ENCODE measurements at regions not wholly inside any gene's neighbourhood (a gene's known extent, or its start where the extent isn't known, plus 50 kb on each side); places are given as distances from the start of the nearest gene placed in this dataset.

GRCh38 chr13:84567848-84568247 lies 685.6 kb upstream of the SLITRK1 start:
- DNase-seq (ENCODE audit: low read depth): no peak

- DNase-seq (ENCODE audit: low read depth): no peak
These were observed 684.5 kb upstream of the SLITRK1 start for GRCh38 chr13:84566780-84567179.

- no peak for DNase-seq (ENCODE audit: low read depth)
These were observed 681.3 kb upstream of the SLITRK1 start for GRCh38 chr13:84563611-84564010.

GRCh38 chr13:84553227-84553626 lies 671.0 kb upstream of the SLITRK1 start:
- no peak for DNase-seq (ENCODE audit: low read depth)

- DNase-seq (ENCODE audit: low read depth): no peak
These were observed 661.7 kb upstream of the SLITRK1 start for GRCh38 chr13:84543962-84544361.

GRCh38 chr13:84542348-84542747 lies 660.1 kb upstream of the SLITRK1 start:
- no peak for DNase-seq (ENCODE audit: low read depth)

GRCh38 chr13:84536906-84537305 lies 654.6 kb upstream of the SLITRK1 start:
- no peak for DNase-seq (ENCODE audit: low read depth)

- no peak for DNase-seq (ENCODE audit: low read depth)
These were observed 646.3 kb upstream of the SLITRK1 start for GRCh38 chr13:84528408-84529070.

- DNase-seq (ENCODE audit: low read depth): no peak
These were observed 643.6 kb upstream of the SLITRK1 start for GRCh38 chr13:84525865-84526264.

- DNase-seq (ENCODE audit: low read depth): no peak
These were observed 642.3 kb upstream of the SLITRK1 start for GRCh38 chr13:84524586-84524985.

- no peak for DNase-seq (ENCODE audit: low read depth)
These were observed 617.7 kb upstream of the SLITRK1 start for GRCh38 chr13:84500016-84500415.

- no peak for DNase-seq (ENCODE audit: low read depth)
These were observed 615.3 kb upstream of the SLITRK1 start for GRCh38 chr13:84497613-84498012.

- no peak for DNase-seq (ENCODE audit: low read depth)
These were observed 609.7 kb upstream of the SLITRK1 start for GRCh38 chr13:84491952-84492351.

- DNase-seq (ENCODE audit: low read depth): no peak
These were observed 605.5 kb upstream of the SLITRK1 start for GRCh38 chr13:84487752-84488151.

- no peak for DNase-seq (ENCODE audit: low read depth)
These were observed 599.7 kb upstream of the SLITRK1 start for GRCh38 chr13:84481958-84482357.

- DNase-seq (ENCODE audit: low read depth): no peak
These were observed 597.4 kb upstream of the SLITRK1 start for GRCh38 chr13:84479656-84480055.

- no peak for DNase-seq (ENCODE audit: low read depth)
These were observed 588.3 kb upstream of the SLITRK1 start for GRCh38 chr13:84470528-84470927.

GRCh38 chr13:84466461-84466860 lies 584.2 kb upstream of the SLITRK1 start:
- no peak for DNase-seq (ENCODE audit: low read depth)

GRCh38 chr13:84460989-84461388 lies 578.7 kb upstream of the SLITRK1 start:
- DNase-seq (ENCODE audit: low read depth): no peak

- DNase-seq (ENCODE audit: low read depth): no peak
These were observed 573.0 kb upstream of the SLITRK1 start for GRCh38 chr13:84455143-84455905.

- no peak for DNase-seq (ENCODE audit: low read depth)
These were observed 565.3 kb upstream of the SLITRK1 start for GRCh38 chr13:84447640-84447978.

- no peak for DNase-seq (ENCODE audit: low read depth)
These were observed 564.8 kb upstream of the SLITRK1 start for GRCh38 chr13:84446972-84447639.

GRCh38 chr13:84445776-84446175 lies 563.5 kb upstream of the SLITRK1 start:
- DNase-seq (ENCODE audit: low read depth): no peak
